M059J (cell line): ENCODE measurements at regions not wholly inside any gene's neighbourhood (a gene's known extent, or its start where the extent isn't known, plus 50 kb on each side); places are given as distances from the start of the nearest gene placed in this dataset.

Experiments
- DNase-seq: peaks from one replicate; pipeline ENCODE4 v3.0.0-alpha.2; 2012; ENCODE audit warnings: low read depth

- DNase-seq = no peak
These were observed 189.8 kb downstream of the TMX3 start for GRCh38 chr18:68525091-68525490.

GRCh38 chr18:68520406-68521075 is 194.4 kb downstream of the TMX3 start:
- DNase-seq = peak; percentile 83

- peak; percentile 90 for DNase-seq
These were observed 195.6 kb downstream of the TMX3 start for GRCh38 chr18:68519336-68519735.

GRCh38 chr18:68509902-68510301 is 205.0 kb downstream of the TMX3 start:
- DNase-seq = no peak

- DNase-seq = no peak
These were observed 207.1 kb downstream of the TMX3 start for GRCh38 chr18:68507781-68508180.

- DNase-seq = no peak
These were observed 209.7 kb downstream of the TMX3 start for GRCh38 chr18:68505178-68505574.

GRCh38 chr18:68504441-68505177 is 210.3 kb downstream of the TMX3 start:
- no peak for DNase-seq

- no peak for DNase-seq
These were observed 214.4 kb downstream of the TMX3 start for GRCh38 chr18:68500556-68500955.

- DNase-seq = no peak
These were observed 215.8 kb downstream of the TMX3 start for GRCh38 chr18:68499141-68499540.

GRCh38 chr18:68498636-68499035 is 216.3 kb downstream of the TMX3 start:
- DNase-seq = no peak

GRCh38 chr18:68498185-68498584 is 216.7 kb downstream of the TMX3 start:
- no peak for DNase-seq

- DNase-seq = peak; percentile 79
These were observed 219.9 kb downstream of the TMX3 start for GRCh38 chr18:68494802-68495581.

GRCh38 chr18:68489013-68489792 is 225.7 kb downstream of the TMX3 start:
- DNase-seq = peak; percentile 36

- peak; percentile 58 for DNase-seq
These were observed 230.7 kb downstream of the TMX3 start for GRCh38 chr18:68484241-68484640.

GRCh38 chr18:68482815-68483214 is 232.1 kb downstream of the TMX3 start:
- no peak for DNase-seq

- no peak for DNase-seq
These were observed 234.7 kb downstream of the TMX3 start for GRCh38 chr18:68480196-68480595.

GRCh38 chr18:68478246-68478645 is 236.7 kb downstream of the TMX3 start:
- DNase-seq = peak; percentile 16

GRCh38 chr18:68475883-68476282 is 239.0 kb downstream of the TMX3 start:
- no peak for DNase-seq

- peak; percentile 38 for DNase-seq
These were observed 242.1 kb downstream of the TMX3 start for GRCh38 chr18:68472701-68473295.

GRCh38 chr18:68469049-68469625 is 245.8 kb downstream of the TMX3 start:
- DNase-seq = no peak

- peak; percentile 43 for DNase-seq
These were observed 247.0 kb downstream of the TMX3 start for GRCh38 chr18:68467957-68468356.
